ENCODE measurements at regions not wholly inside any gene's neighbourhood (a gene's known extent, or its start where the extent isn't known, plus 50 kb on each side); places are given as distances from the start of the nearest gene placed in this dataset.
A peak's percentile ranks its signal among the peaks of the same experiment; 100 is the strongest.
"Not testable (repeated sequence)": the region's sequence is repeated elsewhere in the genome, so short reads cannot be mapped to it uniquely, and the experiment has no call there.

- no peak for DNase-seq
These were observed 1105.8 kb upstream of the SEMA6A start for GRCh38 chr5:117680426-117680825.

- no peak for DNase-seq
These were observed 1104.4 kb upstream of the SEMA6A start for GRCh38 chr5:117679046-117679445.

GRCh38 chr5:117675646-117676045 lies 1101.0 kb upstream of the SEMA6A start:
- no peak for DNase-seq

- DNase-seq: no peak
These were observed 1096.9 kb upstream of the SEMA6A start for GRCh38 chr5:117671551-117671950.

- DNase-seq: no peak
These were observed 1092.5 kb upstream of the SEMA6A start for GRCh38 chr5:117667105-117667504.

GRCh38 chr5:117665121-117665520 lies 1090.5 kb upstream of the SEMA6A start:
- no peak for DNase-seq

- no peak for DNase-seq
These were observed 1087.7 kb upstream of the SEMA6A start for GRCh38 chr5:117662361-117662760.

- DNase-seq: no peak
These were observed 1082.9 kb upstream of the SEMA6A start for GRCh38 chr5:117657541-117657940.

- DNase-seq: no peak
These were observed 1078.3 kb upstream of the SEMA6A start for GRCh38 chr5:117652958-117653280.

- no peak for DNase-seq
These were observed 1077.7 kb upstream of the SEMA6A start for GRCh38 chr5:117652036-117652957.

- no peak for DNase-seq
These were observed 1075.2 kb upstream of the SEMA6A start for GRCh38 chr5:117649821-117650220.

GRCh38 chr5:117645400-117645799 lies 1070.8 kb upstream of the SEMA6A start:
- DNase-seq: no peak

GRCh38 chr5:117638581-117638980 lies 1064.0 kb upstream of the SEMA6A start:
- DNase-seq: no peak

GRCh38 chr5:117633093-117633492 lies 1058.5 kb upstream of the SEMA6A start:
- DNase-seq: no peak

- DNase-seq: no peak
These were observed 1049.6 kb upstream of the SEMA6A start for GRCh38 chr5:117624201-117624600.

- no peak for DNase-seq
These were observed 1048.6 kb upstream of the SEMA6A start for GRCh38 chr5:117623042-117623805.

GRCh38 chr5:117621921-117622320 lies 1047.3 kb upstream of the SEMA6A start:
- DNase-seq: no peak

GRCh38 chr5:117615226-117615625 lies 1040.6 kb upstream of the SEMA6A start:
- no peak for DNase-seq

GRCh38 chr5:117614408-117614807 lies 1039.8 kb upstream of the SEMA6A start:
- DNase-seq: no peak

- no peak for DNase-seq
These were observed 1030.2 kb upstream of the SEMA6A start for GRCh38 chr5:117604845-117605244.

GRCh38 chr5:117599811-117600210 lies 1025.2 kb upstream of the SEMA6A start:
- not testable (repeated sequence) for DNase-seq

GRCh38 chr5:117594166-117594565 lies 1019.5 kb upstream of the SEMA6A start:
- no peak for DNase-seq

GRCh38 chr5:117590944-117591343 lies 1016.3 kb upstream of the SEMA6A start:
- peak; percentile 58 for DNase-seq

- DNase-seq: no peak
These were observed 1014.0 kb upstream of the SEMA6A start for GRCh38 chr5:117588611-117589010.

Data from hematopoietic multipotent progenitor cell treated with erythropoietin and hydrocortisone succinate and interleukin-3 and kit ligand, for 6 days (in vitro differentiated cells).